Kidney (tissue), 13 donors: ENCODE measurements at regions not wholly inside any gene's neighbourhood (a gene's known extent, or its start where the extent isn't known, plus 50 kb on each side); places are given as distances from the start of the nearest gene placed in this dataset.

Experiments
- DNase-seq, 5 donors: peaks; one replicate each; pipeline ENCODE4 v3.0.0-alpha.2; 2013 to 2020
- FAIRE-seq: peaks from 2 replicates; lab custom pipeline; 2012; peaks lifted over from hg19 to GRCh38; lab: Jason Lieb, UNC
- H3K27ac ChIP-seq, 2 donors: one replicate each; pipeline ENCODE4 v1.7.0; 2013; ENCODE audit warnings: low read depth in 2 of 2, low read length in 2 of 2, inconsistent platforms in 1 of 2
- H3K27me3 ChIP-seq: one replicate; pipeline ENCODE4 v1.7.1; 2013; ENCODE audit warnings: low read length, inconsistent platforms; ENCODE audit not compliant: control insufficient read depth, insufficient read depth
- H3K36me3 ChIP-seq, 3 donors: one replicate each; pipeline versions ENCODE4 v1.7.0 to v1.7.1; 2013; ENCODE audit warnings: low read length in 3 of 3, control low read depth in 1 of 3, inconsistent platforms in 1 of 3; ENCODE audit not compliant: insufficient read depth in 3 of 3, control insufficient read depth in 2 of 3
- H3K4me1 ChIP-seq, 3 donors: one replicate each; pipeline versions ENCODE4 v1.7.0 to v1.7.1; 2013; ENCODE audit warnings: low read length in 3 of 3, inconsistent platforms in 1 of 3, low read depth in 1 of 3; ENCODE audit not compliant: control insufficient read depth in 2 of 3, insufficient read depth in 2 of 3
- H3K4me3 ChIP-seq, 3 donors: one replicate each; pipeline versions ENCODE4 v1.7.0 to v1.8.1; 2013; ENCODE audit warnings: low read length in 3 of 3, control low read depth in 1 of 3, inconsistent platforms in 1 of 3
- H3K9ac ChIP-seq, 3 donors: one replicate each; pipeline versions ENCODE4 v1.7.0 to v1.7.1; 2013; ENCODE audit warnings: low read length in 3 of 3, control low read depth in 1 of 3, inconsistent platforms in 1 of 3
- H3K9me3 ChIP-seq, 3 donors: one replicate each; pipeline versions ENCODE4 v1.7.0 to v1.7.1; 2013; ENCODE audit warnings: low read length in 3 of 3, control low read depth in 1 of 3, inconsistent platforms in 1 of 3; ENCODE audit not compliant: control insufficient read depth in 2 of 3, insufficient read depth in 1 of 3
- CTCF ChIP-seq: IDR thresholded peaks from 3 replicates; pipeline ENCODE4 v1.5.1; 2012; ENCODE audit warnings: mild to moderate bottlenecking, moderate library complexity, borderline replicate concordance; ENCODE audit not compliant: insufficient read depth; ENCODE audit errors: extremely low read depth
- intact Hi-C: fragments of 100-400 bp; cut with DNase I; formaldehyde crosslinking; loops from one replicate; pipeline ENCODE4 v1.11.1; 2022
- donor health status: control.
- donor health status: control.
- donor health status: control.
- donor health status: control.
- donor health status: control.
- donor health status: DM: yes; HTN: yes; CAD: no.
- donor health status: Normal renal cell carcinoma (clear cell type).

- Histone ChIP-seq H3K9me3 (peaks cover 0 to 2% (median 0%) of the 10 kb centered on the region in 3 donors), H3K4me1 (no peaks in the 10 kb centered on the region), H3K9ac (no peak overlapping the region), H3K27ac (no peak overlapping the region), H3K27me3 (no peaks in the 10 kb centered on the region), H3K36me3 (no peaks in the 10 kb centered on the region), H3K4me3 (no peak overlapping the region)
- FAIRE-seq: no peak
- intact Hi-C loops: no loop called here
- no peak for DNase-seq
- no peak for TF ChIP-seq CTCF
Observed at GRCh38 chr1:22371408-22371807, 80.2 kb upstream of the ZBTB40 start.

GRCh38 chr1:22373252-22373651 is 78.4 kb upstream of the ZBTB40 start:
- no peak for TF ChIP-seq CTCF
- FAIRE-seq: no peak
- Histone ChIP-seq H3K4me3 (no peak overlapping the region), H3K9me3 (peaks cover 0 to 2% (median 0%) of the 10 kb centered on the region in 3 donors), H3K27ac (no peak overlapping the region), H3K36me3 (no peaks in the 10 kb centered on the region), H3K27me3 (no peaks in the 10 kb centered on the region), H3K4me1 (no peaks in the 10 kb centered on the region), H3K9ac (no peak overlapping the region)
- DNase-seq: no peak
- intact Hi-C loops: no loop called here

- H3K9ac ChIP-seq: no peak overlapping the region
- no peak for TF ChIP-seq CTCF
- FAIRE-seq (no peak), DNase-seq (no peak)
- no peak overlapping the region for H3K4me3 ChIP-seq
- intact Hi-C loops: no loop called here
- no peaks in the 10 kb centered on the region for H3K36me3 ChIP-seq
- H3K9me3 ChIP-seq: peaks cover 0 to 2% (median 0%) of the 10 kb centered on the region in 3 donors
- H3K4me1 ChIP-seq: no peaks in the 10 kb centered on the region
- H3K27me3 ChIP-seq: no peaks in the 10 kb centered on the region
- H3K27ac ChIP-seq: no peak overlapping the region
Observed at GRCh38 chr1:22374001-22374400, 77.7 kb upstream of the ZBTB40 start.

GRCh38 chr1:22375601-22376000 is 76.0 kb upstream of the ZBTB40 start:
- intact Hi-C loops: no loop called here
- Histone ChIP-seq H3K4me3 (no peak overlapping the region), H3K27ac (no peak overlapping the region), H3K4me1 (no peaks in the 10 kb centered on the region), H3K27me3 (no peaks in the 10 kb centered on the region), H3K36me3 (no peaks in the 10 kb centered on the region), H3K9ac (no peak overlapping the region), H3K9me3 (peaks cover 0 to 2% (median 0%) of the 10 kb centered on the region in 3 donors)
- FAIRE-seq: no peak
- no peak for DNase-seq
- TF ChIP-seq CTCF: no peak
